K562 (cell line): ENCODE measurements at regions not wholly inside any gene's neighbourhood (a gene's known extent, or its start where the extent isn't known, plus 50 kb on each side); places are given as distances from the start of the nearest gene placed in this dataset.

Experiments
- TRIM28 ChIP-seq: fragments of 450-650 bp; IDR thresholded peaks from 2 replicates; pipeline ENCODE4 v1.6.1; 2017
- TF ChIP-seq, protein P1 (sequence below): fragments of 200-600 bp; sonication (generic); IDR thresholded peaks from one replicate; pipeline ENCODE4 v1.6.1; 2012; ENCODE audit warnings: mild to moderate bottlenecking, low read depth, low read length, inconsistent platforms

DNA sequence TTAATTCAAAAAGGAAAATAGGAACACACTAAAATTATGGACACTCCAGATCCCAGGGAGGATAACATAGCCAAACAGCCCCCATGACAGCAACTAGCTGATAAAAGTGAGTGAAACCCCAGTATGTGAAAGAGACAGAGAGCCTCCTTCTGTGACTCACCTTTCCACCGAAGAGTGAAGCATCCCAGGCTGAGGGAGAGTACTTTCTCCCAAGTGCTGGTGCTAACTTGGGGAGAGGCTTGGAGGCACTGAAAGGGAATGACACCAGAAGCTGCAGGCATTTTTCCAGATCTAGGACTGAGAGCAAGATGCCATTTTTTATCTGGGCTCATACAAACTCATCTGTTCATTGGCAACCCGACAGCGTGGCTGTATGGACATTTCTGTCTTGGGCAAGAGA is 339.8 kb downstream of the HTR1B start (continued):
- TF ChIP-seq, protein P1, sequence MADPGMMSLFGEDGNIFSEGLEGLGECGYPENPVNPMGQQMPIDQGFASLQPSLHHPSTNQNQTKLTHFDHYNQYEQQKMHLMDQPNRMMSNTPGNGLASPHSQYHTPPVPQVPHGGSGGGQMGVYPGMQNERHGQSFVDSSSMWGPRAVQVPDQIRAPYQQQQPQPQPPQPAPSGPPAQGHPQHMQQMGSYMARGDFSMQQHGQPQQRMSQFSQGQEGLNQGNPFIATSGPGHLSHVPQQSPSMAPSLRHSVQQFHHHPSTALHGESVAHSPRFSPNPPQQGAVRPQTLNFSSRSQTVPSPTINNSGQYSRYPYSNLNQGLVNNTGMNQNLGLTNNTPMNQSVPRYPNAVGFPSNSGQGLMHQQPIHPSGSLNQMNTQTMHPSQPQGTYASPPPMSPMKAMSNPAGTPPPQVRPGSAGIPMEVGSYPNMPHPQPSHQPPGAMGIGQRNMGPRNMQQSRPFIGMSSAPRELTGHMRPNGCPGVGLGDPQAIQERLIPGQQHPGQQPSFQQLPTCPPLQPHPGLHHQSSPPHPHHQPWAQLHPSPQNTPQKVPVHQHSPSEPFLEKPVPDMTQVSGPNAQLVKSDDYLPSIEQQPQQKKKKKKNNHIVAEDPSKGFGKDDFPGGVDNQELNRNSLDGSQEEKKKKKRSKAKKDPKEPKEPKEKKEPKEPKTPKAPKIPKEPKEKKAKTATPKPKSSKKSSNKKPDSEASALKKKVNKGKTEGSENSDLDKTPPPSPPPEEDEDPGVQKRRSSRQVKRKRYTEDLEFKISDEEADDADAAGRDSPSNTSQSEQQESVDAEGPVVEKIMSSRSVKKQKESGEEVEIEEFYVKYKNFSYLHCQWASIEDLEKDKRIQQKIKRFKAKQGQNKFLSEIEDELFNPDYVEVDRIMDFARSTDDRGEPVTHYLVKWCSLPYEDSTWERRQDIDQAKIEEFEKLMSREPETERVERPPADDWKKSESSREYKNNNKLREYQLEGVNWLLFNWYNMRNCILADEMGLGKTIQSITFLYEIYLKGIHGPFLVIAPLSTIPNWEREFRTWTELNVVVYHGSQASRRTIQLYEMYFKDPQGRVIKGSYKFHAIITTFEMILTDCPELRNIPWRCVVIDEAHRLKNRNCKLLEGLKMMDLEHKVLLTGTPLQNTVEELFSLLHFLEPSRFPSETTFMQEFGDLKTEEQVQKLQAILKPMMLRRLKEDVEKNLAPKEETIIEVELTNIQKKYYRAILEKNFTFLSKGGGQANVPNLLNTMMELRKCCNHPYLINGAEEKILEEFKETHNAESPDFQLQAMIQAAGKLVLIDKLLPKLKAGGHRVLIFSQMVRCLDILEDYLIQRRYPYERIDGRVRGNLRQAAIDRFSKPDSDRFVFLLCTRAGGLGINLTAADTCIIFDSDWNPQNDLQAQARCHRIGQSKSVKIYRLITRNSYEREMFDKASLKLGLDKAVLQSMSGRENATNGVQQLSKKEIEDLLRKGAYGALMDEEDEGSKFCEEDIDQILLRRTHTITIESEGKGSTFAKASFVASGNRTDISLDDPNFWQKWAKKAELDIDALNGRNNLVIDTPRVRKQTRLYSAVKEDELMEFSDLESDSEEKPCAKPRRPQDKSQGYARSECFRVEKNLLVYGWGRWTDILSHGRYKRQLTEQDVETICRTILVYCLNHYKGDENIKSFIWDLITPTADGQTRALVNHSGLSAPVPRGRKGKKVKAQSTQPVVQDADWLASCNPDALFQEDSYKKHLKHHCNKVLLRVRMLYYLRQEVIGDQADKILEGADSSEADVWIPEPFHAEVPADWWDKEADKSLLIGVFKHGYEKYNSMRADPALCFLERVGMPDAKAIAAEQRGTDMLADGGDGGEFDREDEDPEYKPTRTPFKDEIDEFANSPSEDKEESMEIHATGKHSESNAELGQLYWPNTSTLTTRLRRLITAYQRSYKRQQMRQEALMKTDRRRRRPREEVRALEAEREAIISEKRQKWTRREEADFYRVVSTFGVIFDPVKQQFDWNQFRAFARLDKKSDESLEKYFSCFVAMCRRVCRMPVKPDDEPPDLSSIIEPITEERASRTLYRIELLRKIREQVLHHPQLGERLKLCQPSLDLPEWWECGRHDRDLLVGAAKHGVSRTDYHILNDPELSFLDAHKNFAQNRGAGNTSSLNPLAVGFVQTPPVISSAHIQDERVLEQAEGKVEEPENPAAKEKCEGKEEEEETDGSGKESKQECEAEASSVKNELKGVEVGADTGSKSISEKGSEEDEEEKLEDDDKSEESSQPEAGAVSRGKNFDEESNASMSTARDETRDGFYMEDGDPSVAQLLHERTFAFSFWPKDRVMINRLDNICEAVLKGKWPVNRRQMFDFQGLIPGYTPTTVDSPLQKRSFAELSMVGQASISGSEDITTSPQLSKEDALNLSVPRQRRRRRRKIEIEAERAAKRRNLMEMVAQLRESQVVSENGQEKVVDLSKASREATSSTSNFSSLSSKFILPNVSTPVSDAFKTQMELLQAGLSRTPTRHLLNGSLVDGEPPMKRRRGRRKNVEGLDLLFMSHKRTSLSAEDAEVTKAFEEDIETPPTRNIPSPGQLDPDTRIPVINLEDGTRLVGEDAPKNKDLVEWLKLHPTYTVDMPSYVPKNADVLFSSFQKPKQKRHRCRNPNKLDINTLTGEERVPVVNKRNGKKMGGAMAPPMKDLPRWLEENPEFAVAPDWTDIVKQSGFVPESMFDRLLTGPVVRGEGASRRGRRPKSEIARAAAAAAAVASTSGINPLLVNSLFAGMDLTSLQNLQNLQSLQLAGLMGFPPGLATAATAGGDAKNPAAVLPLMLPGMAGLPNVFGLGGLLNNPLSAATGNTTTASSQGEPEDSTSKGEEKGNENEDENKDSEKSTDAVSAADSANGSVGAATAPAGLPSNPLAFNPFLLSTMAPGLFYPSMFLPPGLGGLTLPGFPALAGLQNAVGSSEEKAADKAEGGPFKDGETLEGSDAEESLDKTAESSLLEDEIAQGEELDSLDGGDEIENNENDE, result no peak
- no peak for TF ChIP-seq TRIM28
